Gastroesophageal sphincter (tissue), 3 donors: ENCODE measurements at regions not wholly inside any gene's neighbourhood (a gene's known extent, or its start where the extent isn't known, plus 50 kb on each side); places are given as distances from the start of the nearest gene placed in this dataset.

Experiments
- POLR2A ChIP-seq, 2 donors: fragments of 450-650 bp; IDR thresholded peaks; one replicate each; pipeline ENCODE4 v1.6.1; 2017; ENCODE audit warnings: antibody characterized with exemption in 2 of 2, mild to moderate bottlenecking in 2 of 2, moderate library complexity in 1 of 2
- TF ChIP-seq, protein P1 (sequence below), 4 experiments: fragments of 200-600 bp in 2 of 4; fragments of 450-650 bp in 2 of 4; sonication (generic) in 1 of 4; IDR thresholded peaks; one replicate each; pipeline ENCODE4 v1.5.1; 2017 to 2019; ENCODE audit warnings: antibody characterized with exemption in 4 of 4, mild to moderate bottlenecking in 2 of 4, moderate library complexity in 2 of 4

DNA sequence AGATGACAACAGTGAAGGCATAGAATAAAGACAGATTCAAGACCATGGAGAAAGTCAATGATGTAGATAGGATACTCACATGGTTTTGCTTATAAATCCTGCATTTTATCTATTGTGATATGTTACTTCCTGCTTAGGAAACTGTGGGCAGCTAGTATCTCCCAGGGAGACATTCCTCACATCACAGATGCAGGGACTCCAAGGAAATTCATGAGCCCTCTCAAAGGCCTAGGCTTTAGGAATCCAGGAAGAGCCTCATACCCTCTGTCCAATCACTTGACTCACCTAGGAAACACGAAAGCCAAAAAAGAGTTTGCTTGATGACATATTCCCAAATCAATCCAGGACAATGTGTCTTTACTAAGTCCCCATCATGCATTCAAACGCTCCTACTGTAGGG, 247.8 kb upstream of the KLHL29 start:
- TF ChIP-seq, protein P1, sequence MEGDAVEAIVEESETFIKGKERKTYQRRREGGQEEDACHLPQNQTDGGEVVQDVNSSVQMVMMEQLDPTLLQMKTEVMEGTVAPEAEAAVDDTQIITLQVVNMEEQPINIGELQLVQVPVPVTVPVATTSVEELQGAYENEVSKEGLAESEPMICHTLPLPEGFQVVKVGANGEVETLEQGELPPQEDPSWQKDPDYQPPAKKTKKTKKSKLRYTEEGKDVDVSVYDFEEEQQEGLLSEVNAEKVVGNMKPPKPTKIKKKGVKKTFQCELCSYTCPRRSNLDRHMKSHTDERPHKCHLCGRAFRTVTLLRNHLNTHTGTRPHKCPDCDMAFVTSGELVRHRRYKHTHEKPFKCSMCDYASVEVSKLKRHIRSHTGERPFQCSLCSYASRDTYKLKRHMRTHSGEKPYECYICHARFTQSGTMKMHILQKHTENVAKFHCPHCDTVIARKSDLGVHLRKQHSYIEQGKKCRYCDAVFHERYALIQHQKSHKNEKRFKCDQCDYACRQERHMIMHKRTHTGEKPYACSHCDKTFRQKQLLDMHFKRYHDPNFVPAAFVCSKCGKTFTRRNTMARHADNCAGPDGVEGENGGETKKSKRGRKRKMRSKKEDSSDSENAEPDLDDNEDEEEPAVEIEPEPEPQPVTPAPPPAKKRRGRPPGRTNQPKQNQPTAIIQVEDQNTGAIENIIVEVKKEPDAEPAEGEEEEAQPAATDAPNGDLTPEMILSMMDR (IDR thresholded peaks at IDR 0.05), result no peak
- no peak for TF ChIP-seq POLR2A (IDR thresholded peaks at IDR 0.05)
